GM18867 (cell line): ENCODE measurements at regions not wholly inside any gene's neighbourhood (a gene's known extent, or its start where the extent isn't known, plus 50 kb on each side); places are given as distances from the start of the nearest gene placed in this dataset.

ENCODE experiments used
- ATAC-seq: cut with Tn5 transposase; IDR thresholded peaks from one replicate; pipeline ENCODE4 v1.9.1; 2021; ENCODE audit warnings: mild to moderate bottlenecking, moderate library complexity; ENCODE audit not compliant: unreplicated experiment

DNA sequence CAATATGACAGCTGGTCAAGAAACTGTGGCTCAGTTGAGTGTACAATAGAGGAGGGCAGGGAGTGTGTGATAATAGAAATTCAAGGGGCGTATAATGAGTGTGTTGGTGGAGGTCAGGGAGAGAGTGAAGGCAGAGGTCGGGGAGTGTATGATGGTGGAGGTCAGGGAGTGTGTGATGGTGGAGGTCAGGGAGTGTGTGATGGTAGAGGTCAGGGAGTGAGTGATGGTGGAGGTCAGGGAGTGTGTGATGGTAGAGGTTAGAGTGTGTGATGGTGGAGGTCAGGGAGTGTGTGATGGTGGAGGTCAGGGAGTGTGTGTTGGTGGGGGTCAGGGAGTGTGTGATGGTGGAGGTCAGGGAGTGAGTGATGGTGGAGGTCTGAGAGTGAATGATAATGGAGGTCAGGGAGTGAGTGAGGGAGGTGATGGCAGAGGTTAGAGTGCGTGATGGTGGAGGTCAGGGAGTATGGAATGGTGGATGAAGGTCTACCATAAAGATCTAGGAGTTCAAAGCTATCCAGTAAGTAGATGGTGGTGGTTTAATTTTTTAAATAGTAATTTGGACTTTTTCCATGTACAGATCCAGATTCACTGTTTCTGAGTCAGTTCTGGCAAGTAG, 57.7 kb upstream of the TNS3 start:
- ATAC-seq, result no peak

DNA sequence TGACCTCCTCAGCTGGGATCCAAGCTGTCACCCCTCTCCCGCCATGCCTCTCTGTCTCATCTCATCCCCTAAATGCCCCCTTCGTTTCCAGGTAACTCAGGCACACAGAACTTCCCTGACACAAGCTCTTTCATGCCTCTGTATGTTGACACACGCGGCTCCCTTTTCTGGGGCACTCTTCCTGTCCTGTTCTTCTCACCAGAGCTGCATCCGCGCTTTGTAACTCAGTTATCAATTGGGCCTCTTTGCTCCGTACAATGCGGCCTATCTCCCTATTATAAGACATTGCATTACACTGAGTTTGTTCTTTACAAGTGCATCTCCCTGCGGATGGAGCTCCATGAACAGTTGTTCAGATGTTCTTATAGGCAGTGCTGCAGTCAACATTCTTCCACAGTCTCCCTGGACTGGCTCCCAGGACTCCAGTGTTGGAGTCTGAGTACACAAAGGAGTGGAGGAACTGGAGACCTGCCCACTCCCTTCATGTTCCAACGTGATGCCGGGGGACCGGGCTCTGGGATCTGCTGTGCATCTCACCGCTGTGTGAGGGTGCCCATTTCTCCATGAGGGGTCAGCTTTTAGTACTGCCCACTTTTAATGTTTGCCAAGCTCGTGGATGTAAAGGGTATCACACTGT, 56.9 kb upstream of the TNS3 start:
- no peak for ATAC-seq

DNA sequence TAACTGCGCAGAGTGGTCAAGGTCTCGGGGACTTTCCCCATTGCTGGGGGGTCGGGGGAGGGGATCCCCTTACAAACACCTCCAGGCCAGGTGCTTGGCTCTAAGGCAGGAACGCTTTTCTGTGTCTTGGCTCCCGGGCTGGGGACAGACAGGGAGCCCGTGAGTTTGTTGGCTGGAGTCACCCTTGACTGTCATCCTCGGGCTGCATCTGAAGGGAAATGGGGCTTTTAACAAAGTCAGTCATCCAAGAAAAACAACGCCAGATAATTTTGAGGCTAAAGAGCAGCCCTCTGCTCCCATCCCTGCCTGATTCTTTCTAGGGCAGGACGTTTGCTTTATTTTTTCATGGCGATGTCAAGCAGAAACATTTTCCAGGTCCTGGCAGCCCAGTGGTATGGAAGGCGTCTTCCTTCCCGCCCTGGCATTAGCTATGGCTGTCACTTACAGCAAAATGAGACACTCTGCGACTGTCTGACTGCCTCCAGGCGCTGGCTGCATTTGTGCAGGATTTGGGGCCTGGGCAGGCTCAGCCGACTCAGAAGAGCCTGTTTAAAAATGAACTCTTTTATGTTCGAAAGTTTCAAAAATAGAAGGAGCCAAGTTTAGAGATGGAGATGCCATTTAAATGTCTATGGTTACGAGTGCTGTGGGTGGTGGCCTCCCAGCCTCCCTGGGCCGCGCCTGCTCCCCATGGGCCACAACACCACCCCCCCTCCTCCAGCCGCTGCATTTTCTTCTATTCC, 54.7 kb upstream of the TNS3 start:
- no peak for ATAC-seq

DNA sequence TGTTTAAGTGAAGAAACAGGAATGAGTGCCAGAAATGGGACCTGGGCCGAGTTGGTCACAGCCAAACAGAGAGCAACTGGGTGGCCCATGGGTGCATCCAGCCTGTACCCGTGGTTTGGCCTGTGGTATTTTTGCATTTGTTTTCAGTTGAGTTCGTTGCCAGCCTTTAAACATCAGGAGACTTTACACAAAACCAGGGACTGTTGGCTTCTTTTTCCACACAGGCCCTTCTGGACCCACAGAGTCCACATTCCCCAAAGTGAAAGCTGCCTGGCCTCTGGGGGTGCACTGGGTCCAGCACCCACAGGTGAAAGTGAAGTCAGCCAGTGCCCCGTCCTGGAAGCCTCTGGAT, 54.1 kb upstream of the TNS3 start:
- no peak for ATAC-seq

DNA sequence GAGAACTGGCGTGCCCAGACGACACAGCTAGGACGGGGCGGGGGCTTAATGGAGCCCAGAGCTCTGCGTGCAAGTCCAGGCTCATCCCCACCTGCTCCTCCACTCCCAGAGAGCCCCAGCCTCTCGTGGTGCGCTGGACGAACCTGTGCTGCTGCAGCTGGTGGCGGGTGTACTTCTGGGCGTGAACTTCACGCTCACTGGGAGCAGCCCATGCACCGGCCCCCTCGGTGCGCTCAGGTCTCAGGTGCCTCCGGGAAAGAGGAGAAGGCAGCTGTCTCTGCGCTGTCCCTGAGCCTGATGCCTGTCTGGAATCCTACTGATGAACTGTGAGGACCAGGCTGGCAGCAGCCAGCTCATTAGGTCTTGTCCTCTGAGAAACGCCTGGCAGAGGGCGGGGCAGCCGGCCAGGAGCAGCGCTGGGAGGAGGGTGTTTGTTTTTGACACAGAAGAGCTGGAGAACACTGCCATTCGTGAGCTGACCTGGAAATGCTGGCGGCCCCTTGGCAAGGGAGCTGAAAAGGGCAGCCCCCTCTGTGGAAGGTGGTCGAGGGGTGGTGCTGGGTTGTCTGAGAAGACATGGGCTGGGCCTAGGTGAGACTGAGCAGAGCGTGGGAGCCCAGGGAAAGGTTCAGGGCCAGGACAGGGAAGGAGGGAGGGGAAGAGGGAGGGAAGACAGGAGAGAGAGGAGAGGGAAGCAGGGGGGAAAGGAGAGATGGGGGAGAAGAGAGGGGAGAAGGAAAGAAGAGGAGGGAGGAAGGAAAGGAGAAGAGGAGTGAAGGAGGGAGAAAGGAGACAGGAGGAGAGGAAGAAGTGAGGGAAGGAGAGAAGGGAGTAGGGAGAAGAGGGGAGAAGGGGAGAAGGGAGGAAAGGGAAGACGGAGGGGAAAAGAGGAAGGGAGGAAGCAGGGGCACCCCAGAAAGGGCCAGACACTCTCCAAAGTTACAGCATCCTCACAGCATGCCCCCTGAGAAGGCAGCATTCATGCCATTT, 53.5 kb upstream of the TNS3 start:
- ATAC-seq, result no peak

DNA sequence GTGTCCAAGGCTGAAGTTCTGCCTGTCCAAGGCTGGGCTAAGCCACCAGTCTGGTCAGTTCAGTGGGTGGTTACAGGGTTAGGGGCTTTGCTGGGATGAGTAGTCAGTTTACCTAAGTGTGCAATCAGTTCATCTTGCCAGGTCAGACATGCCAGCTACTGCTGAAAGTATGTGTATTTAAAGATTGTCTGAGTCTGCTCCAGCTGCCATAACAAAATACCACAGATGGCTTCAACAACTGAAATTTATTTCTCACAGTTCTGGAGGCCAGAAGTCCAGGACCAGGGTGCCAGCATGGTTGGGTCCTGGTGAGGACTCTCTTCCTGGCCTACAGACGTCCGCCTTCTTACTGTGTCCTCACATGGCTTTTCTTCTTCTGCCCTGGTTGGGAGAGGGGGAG, 52.4 kb upstream of the TNS3 start:
- ATAC-seq, result no peak

DNA sequence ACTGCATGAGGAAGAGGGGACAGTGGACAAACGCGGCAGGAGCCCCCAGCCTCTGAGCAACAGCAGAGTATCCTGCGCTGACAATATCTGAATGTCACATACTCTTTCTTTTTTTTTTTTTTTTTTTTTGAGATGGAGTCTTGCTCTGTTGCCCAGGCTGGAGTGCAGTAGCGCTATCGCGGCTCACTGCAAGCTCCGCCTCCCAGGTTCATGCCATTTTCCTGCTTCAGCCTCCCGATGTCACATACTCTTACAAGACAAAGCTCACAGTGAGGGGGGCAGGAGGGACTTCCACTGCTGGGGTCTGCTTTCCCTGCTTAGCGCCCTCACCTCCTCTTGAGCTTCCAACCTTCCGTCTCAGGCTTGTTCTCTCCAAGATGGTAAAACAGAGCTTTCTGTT, 51.2 kb upstream of the TNS3 start:
- no peak for ATAC-seq
